T-cell (primary cell): ENCODE measurements at regions not wholly inside any gene's neighbourhood (a gene's known extent, or its start where the extent isn't known, plus 50 kb on each side); places are given as distances from the start of the nearest gene placed in this dataset.
A peak's percentile ranks its signal among the peaks of the same experiment; 100 is the strongest.

ENCODE experiments used
- ATAC-seq, 4 experiments: fragments of 200-7000 bp in 3 of 4; fragments of 150-1000 bp in 1 of 4; cut with Tn5 transposase; replicated peaks in 1 of 4; 1 replicate in 3 of 4; 2 replicates in 1 of 4; pipeline ENCODE4 v1.10.0; 2021; ENCODE audit warnings: moderate library complexity in 3 of 4, mild to moderate bottlenecking in 2 of 4, moderate number of reproducible peaks in 1 of 4
- CTCF ChIA-PET, 2 donors: fragments of 300-600 bp; sonication (Branson Sonifier 250); formaldehyde crosslinking; loops; one replicate each; lab custom pipeline; 2022; ENCODE audit warnings: antibody characterized with exemption in 2 of 2; lab: Charles Lee
- POLR2A ChIA-PET, 2 donors: fragments of 300-600 bp; sonication (Branson Sonifier 250); formaldehyde crosslinking; loops; one replicate each; lab custom pipeline; 2022; ENCODE audit warnings: antibody characterized with exemption in 2 of 2; lab: Charles Lee
- DNase-seq, 35 experiments: peaks; one replicate each; pipeline versions ENCODE4 v3.0.0 to v3.0.0-alpha.2; 2013 to 2023
- H3K27ac ChIP-seq: one replicate; pipeline ENCODE4 v1.5.1; 2013; ENCODE audit warnings: low read length
- H3K27me3 ChIP-seq, 2 experiments: replicated peaks in 1 of 2; 1 replicate in 1 of 2; 2 replicates in 1 of 2; pipeline versions ENCODE4 v1.6.1 to v1.7.0; 2013; ENCODE audit warnings: low read length in 1 of 2, mixed read lengths in 1 of 2; ENCODE audit not compliant: control insufficient read depth in 2 of 2, insufficient read depth in 2 of 2; ENCODE audit errors: extremely low read depth in 1 of 2
- H3K36me3 ChIP-seq, 2 donors: 1 replicate in 1 of 2; 2 replicates in 1 of 2; pipeline versions ENCODE4 v1.6.1 to v1.7.0; 2013; ENCODE audit warnings: low read length in 1 of 2; ENCODE audit not compliant: control insufficient read depth in 2 of 2, insufficient read depth in 1 of 2; ENCODE audit errors: extremely low read depth in 1 of 2
- H3K4me1 ChIP-seq, 2 experiments: 1 replicate in 1 of 2; 2 replicates in 1 of 2; pipeline versions ENCODE4 v1.6.1 to v1.7.0; 2013; ENCODE audit warnings: low read length in 2 of 2, mixed read lengths in 1 of 2; ENCODE audit not compliant: insufficient read depth in 2 of 2, control insufficient read depth in 1 of 2; ENCODE audit errors: extremely low read depth in 1 of 2
- H3K4me3 ChIP-seq, 2 donors: 1 replicate in 1 of 2; 2 replicates in 1 of 2; pipeline versions ENCODE4 v1.5.1 to v1.7.0; 2013; ENCODE audit warnings: mild to moderate bottlenecking in 2 of 2, low read length in 1 of 2, moderate library complexity in 1 of 2; ENCODE audit not compliant: control insufficient read depth in 1 of 2; ENCODE audit errors: extremely low read depth in 1 of 2
- H3K9me3 ChIP-seq: 2 replicates; pipeline ENCODE4 v1.7.0; 2013
- H3K27ac Mint-ChIP-seq, 2 donors: one replicate each; pipeline ENCODE4 v1.8.0; 2020 to 2021; ENCODE audit warnings: mild to moderate bottlenecking in 2 of 2, mixed read lengths in 2 of 2
- H3K27me3 Mint-ChIP-seq, 2 donors: one replicate each; pipeline ENCODE4 v1.8.0; 2021 to 2022; ENCODE audit warnings: mixed read lengths in 2 of 2
- H3K36me3 Mint-ChIP-seq: one replicate; pipeline ENCODE4 v1.8.0; 2021; ENCODE audit warnings: mixed read lengths
- H3K4me1 Mint-ChIP-seq, 3 donors: one replicate each; pipeline ENCODE4 v1.8.0; 2020 to 2022; ENCODE audit warnings: mixed read lengths in 3 of 3, mild to moderate bottlenecking in 1 of 3
- H3K4me3 Mint-ChIP-seq, 3 donors: one replicate each; pipeline ENCODE4 v1.8.0; 2020 to 2022; ENCODE audit warnings: mild to moderate bottlenecking in 3 of 3, mixed read lengths in 3 of 3, moderate library complexity in 3 of 3
- H3K9me3 Mint-ChIP-seq, 3 donors: one replicate each; pipeline ENCODE4 v1.8.0; 2020 to 2022; ENCODE audit warnings: mixed read lengths in 3 of 3
- WGBS: methylation state at CpG from one replicate; pipeline ENCODE4 v1.1.5; 2013; ENCODE audit warnings: missing lambda C conversion rate; ENCODE audit not compliant: insufficient coverage; 5-methylcytosine and 5-hydroxymethylcytosine counted together

DNA sequence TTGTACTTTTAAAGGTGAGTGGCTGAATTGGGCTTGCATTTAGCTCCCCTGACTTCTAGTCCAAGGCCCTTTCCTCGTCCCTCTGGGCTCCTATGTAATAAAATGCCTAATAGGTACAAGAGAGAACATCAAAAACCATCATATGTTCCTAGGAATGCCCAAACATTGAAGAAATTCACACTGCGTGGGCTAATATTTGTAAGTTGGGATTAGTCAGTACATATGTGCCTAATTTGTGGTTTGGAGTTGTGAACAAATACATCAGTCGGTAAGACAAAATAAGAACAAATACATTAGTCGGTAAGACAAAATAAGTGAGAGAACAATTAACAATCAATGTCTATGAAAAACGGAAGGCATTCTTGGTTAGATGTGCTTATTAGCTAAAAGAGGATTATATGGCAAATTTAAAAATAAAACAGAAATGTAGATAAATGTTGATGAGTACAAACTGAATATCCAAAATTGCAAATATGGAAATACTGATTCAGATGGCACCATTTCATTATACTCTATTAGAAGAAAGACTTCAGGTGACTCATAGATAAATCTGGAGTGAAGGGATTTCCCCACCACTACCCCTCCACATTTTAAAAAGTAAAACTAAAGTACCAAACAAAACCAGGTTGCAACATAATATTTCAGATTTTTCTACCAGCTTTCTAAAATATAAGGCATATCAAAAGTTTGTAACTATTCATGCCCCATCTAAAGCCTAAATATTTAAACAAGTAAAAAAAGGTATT is 325.4 kb downstream of the ZEB2 start:
- ChIA-PET POLR2A (no interaction called here), CTCF (no interaction called here)
- no peaks in the 10 kb centered on the region for H3K27me3 ChIP-seq
- ATAC-seq (no peak), DNase-seq (no peak)
- H3K4me1 Mint-ChIP-seq: peaks cover 0 to 8% (median 3%) of the 10 kb centered on the region in 3 donors
- H3K4me1 ChIP-seq: no peaks in the 10 kb centered on the region
- no peak overlapping the region for H3K4me3 Mint-ChIP-seq
- H3K9me3 ChIP-seq: no peaks in the 10 kb centered on the region
- no CpG with 5 or more reads among the region's 5 CpGs for WGBS
- no peak overlapping the region for H3K27ac ChIP-seq
- H3K36me3 ChIP-seq: no peaks in the 10 kb centered on the region
- H3K36me3 Mint-ChIP-seq: peaks cover 8% of the 10 kb centered on the region
- no peaks in the 10 kb centered on the region for H3K9me3 Mint-ChIP-seq
- H3K27ac Mint-ChIP-seq: no peak overlapping the region
- no peak overlapping the region for H3K4me3 ChIP-seq
- H3K27me3 Mint-ChIP-seq: no peaks in the 10 kb centered on the region

DNA sequence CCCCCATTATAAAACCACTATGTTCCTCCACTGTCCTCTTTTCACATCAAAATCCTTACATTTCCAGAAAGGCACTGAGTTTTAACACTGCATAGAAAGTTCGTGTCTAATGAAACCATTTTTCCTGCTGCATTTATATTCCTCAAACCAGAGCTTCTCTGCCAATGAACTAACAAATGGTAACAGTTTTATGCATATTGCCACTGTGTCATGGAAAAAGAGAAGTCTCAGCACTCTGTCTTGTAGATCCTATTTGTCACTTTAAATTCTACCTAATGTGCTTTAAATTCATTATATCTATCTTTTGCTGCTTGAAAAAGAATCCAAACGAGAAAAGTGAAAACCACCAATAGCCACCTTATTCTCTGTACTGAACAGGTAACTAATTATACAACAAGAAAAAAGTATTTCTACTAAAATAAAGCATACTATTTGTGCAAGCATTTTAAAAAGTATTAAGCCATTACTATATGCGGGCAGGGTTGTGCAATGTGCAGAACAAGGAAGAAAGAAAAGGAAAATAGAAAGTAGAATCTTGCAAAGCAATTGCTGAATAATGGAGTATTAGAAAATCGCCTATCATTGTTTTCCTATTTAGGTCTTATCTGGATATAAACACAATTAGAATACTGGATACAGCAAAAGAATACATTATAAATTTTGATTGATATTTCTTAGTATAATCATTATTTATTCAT is 328.9 kb downstream of the ZEB2 start:
- H3K9me3 ChIP-seq: no peaks in the 10 kb centered on the region

DNA sequence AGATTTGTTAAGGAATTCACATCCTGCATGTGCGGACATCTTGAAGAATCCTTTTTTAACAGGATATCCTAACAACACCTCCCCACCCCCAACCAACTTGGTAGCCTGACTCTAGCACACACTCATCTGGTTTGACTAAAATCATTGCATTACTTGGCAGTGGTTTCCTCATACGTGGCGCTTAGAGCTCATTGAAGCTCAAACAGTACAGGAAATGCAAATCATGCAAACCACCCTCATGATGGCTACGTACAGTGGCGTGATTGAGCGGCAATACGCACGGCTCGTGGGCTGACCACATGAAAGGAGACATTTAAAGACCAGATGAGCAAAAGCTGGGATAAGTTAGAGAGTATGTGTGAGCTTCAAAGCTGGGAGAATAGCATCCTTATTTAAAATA is 336.2 kb downstream of the ZEB2 start:
- CTCF ChIA-PET: interaction anchor here in 1 of 2 donors (0.6 to 1.1 kb wide), 5 partner anchors 26 to 542 kb away, joined by 3 read pairs; no protein-coding TSS in a partner anchor
- peaks cover 3% of the 10 kb centered on the region for H3K36me3 Mint-ChIP-seq
- H3K4me1 Mint-ChIP-seq: peaks cover 17 to 33% (median 22%) of the 10 kb centered on the region in 3 donors
- H3K4me3 ChIP-seq: peak overlapping the region; percentile 18 to 25
- H3K27ac ChIP-seq: peak overlapping the region; percentile 56
- H3K4me1 ChIP-seq: peaks cover 0 to 5% of the 10 kb centered on the region in 2 experiments
- peak; percentile 22 to 91 (median 70) for DNase-seq
- no peaks in the 10 kb centered on the region for H3K9me3 Mint-ChIP-seq
- no peaks in the 10 kb centered on the region for H3K27me3 Mint-ChIP-seq
- no peaks in the 10 kb centered on the region for H3K9me3 ChIP-seq
- peak overlapping the region; percentile 60 to 76 (median 68) for H3K4me3 Mint-ChIP-seq
- WGBS: 0% methylated on average over 3 of the region's 9 CpGs
- H3K36me3 ChIP-seq: no peaks in the 10 kb centered on the region
- POLR2A ChIA-PET: interaction anchor here (0.6 to 1.0 kb wide), 3 partner anchors 39 to 1306 kb away, joined by 3 to 4 read pairs (median 3); a partner anchor contains a TSS
- ATAC-seq: peak; percentile 96 to 100 (median 99)
- H3K27ac Mint-ChIP-seq: peak overlapping the region; percentile 45 to 72
- no peaks in the 10 kb centered on the region for H3K27me3 ChIP-seq

More for the DNA sequence above, 328.9 kb downstream of the ZEB2 start:
- Mint-ChIP-seq H3K4me3 (no peak overlapping the region), H3K27me3 (no peaks in the 10 kb centered on the region), H3K9me3 (no peaks in the 10 kb centered on the region), H3K27ac (no peak overlapping the region), H3K4me1 (peaks cover 0 to 12% (median 4%) of the 10 kb centered on the region in 3 donors), H3K36me3 (no peaks in the 10 kb centered on the region)
- ATAC-seq (no peak), DNase-seq (no peak)
- ChIA-PET CTCF (interaction anchor here in 1 of 2 donors (0.7 kb wide), 1 partner anchor 35 kb away, joined by 3 read pairs; no protein-coding TSS in a partner anchor), POLR2A (no interaction called here)
- Histone ChIP-seq H3K4me3 (no peak overlapping the region), H3K36me3 (no peaks in the 10 kb centered on the region), H3K4me1 (no peaks in the 10 kb centered on the region), H3K27me3 (no peaks in the 10 kb centered on the region), H3K27ac (no peak overlapping the region)
- 60% methylated on average over 1 of the region's 4 CpGs for WGBS

DNA sequence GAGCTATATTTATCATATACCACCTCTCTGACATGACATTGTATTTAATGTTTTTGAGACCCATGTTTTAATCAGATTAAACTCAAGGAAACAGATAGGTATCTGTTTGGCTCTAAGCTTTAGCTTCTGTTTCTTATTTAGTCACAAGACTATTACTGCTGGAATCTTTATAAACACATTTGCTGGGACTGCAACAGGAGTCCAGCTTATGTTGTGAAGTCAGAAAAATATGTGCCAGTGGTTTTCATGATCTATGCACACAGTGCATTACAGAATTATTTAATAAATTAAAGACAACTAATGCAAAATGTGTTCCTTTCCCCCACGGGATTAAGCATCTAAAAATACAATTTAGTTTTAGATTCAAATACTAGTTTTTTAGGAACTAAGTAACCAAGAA is 338.9 kb downstream of the ZEB2 start:
- Histone ChIP-seq H3K36me3 (no peaks in the 10 kb centered on the region), H3K27ac (no peak overlapping the region), H3K27me3 (no peaks in the 10 kb centered on the region), H3K9me3 (no peaks in the 10 kb centered on the region), H3K4me3 (no peak overlapping the region), H3K4me1 (peaks cover 0 to 5% of the 10 kb centered on the region in 2 experiments)
- ChIA-PET CTCF (interaction anchor here (0.5 to 0.7 kb wide), 2 partner anchors 68 to 184 kb away, joined by 3 read pairs; no protein-coding TSS in a partner anchor), POLR2A (no interaction called here)
- Mint-ChIP-seq H3K36me3 (peaks cover 15% of the 10 kb centered on the region), H3K4me3 (no peak overlapping the region), H3K4me1 (peaks cover 15 to 26% (median 22%) of the 10 kb centered on the region in 3 donors), H3K9me3 (no peaks in the 10 kb centered on the region), H3K27ac (no peak overlapping the region), H3K27me3 (no peaks in the 10 kb centered on the region)
- WGBS: no CpG with 5 or more reads among the region's 1 CpG
- DNase-seq (no peak), ATAC-seq (no peak)

DNA sequence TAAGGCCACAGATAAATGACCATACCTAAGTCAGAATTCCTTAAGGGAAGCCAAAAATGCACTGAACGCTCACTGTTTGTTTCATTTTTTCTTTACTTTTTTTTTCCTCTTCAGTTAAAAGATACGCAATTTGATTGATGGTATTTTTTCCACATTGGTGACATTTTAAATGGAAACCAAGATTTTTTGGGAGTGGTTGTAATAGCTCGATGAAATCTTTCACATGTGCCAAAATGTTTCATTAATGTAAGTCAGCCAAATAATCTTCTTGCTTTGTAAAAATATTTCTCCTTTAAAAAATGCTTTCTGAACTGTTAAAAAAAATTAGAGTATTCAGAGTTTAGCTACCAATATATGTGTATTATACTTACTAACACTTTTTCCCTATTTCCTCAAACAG is 339.8 kb downstream of the ZEB2 start:
- ATAC-seq: no peak
- no CpG with 5 or more reads among the region's 3 CpGs for WGBS
- no peak for DNase-seq
- no peak overlapping the region for H3K27ac Mint-ChIP-seq
- Histone ChIP-seq H3K27ac (no peak overlapping the region), H3K36me3 (no peaks in the 10 kb centered on the region), H3K27me3 (no peaks in the 10 kb centered on the region), H3K4me1 (peaks cover 0 to 5% of the 10 kb centered on the region in 2 experiments), H3K4me3 (no peak overlapping the region), H3K9me3 (no peaks in the 10 kb centered on the region)
- POLR2A ChIA-PET: no interaction called here
- H3K4me3 Mint-ChIP-seq: no peak overlapping the region
- peaks cover 15% of the 10 kb centered on the region for H3K36me3 Mint-ChIP-seq
- peaks cover 15 to 19% (median 17%) of the 10 kb centered on the region in 3 donors for H3K4me1 Mint-ChIP-seq
- H3K27me3 Mint-ChIP-seq: no peaks in the 10 kb centered on the region
- no peaks in the 10 kb centered on the region for H3K9me3 Mint-ChIP-seq
- CTCF ChIA-PET: interaction anchor here (0.5 to 0.7 kb wide), 2 partner anchors 67 to 185 kb away, joined by 3 read pairs; no protein-coding TSS in a partner anchor

DNA sequence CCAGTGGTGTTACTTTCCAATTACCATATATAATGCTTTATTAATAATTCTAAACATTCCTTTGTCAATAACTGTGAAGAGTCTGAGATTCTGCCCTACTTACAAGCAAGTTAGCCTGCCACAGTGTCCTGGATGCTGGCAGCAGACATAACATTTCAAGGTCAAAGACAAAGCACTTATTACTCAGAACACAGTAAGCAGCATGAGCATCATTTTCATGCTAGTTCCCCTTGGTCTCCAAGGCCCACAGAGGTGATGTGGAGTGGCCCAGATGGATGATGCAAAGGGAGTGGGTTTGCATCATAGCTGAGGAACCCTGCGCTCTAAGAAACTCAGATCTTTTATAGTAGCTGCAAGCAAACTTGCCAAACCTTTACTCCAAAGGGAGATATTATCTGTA is 349.7 kb downstream of the ZEB2 start:
- CTCF ChIA-PET: no interaction called here
- H3K9me3 ChIP-seq: no peaks in the 10 kb centered on the region
- Mint-ChIP-seq H3K27me3 (no peaks in the 10 kb centered on the region), H3K4me3 (no peak overlapping the region), H3K36me3 (peaks cover 20% of the 10 kb centered on the region), H3K27ac (no peak overlapping the region), H3K9me3 (no peaks in the 10 kb centered on the region), H3K4me1 (no peaks in the 10 kb centered on the region)
- H3K27ac ChIP-seq: no peak overlapping the region
- ATAC-seq: no peak
- no peak overlapping the region for H3K4me3 ChIP-seq
- no peaks in the 10 kb centered on the region for H3K27me3 ChIP-seq
- no peaks in the 10 kb centered on the region for H3K4me1 ChIP-seq
- no peaks in the 10 kb centered on the region for H3K36me3 ChIP-seq
- no CpG with 5 or more reads among the region's 1 CpG for WGBS
- POLR2A ChIA-PET: no interaction called here
- no peak for DNase-seq
